K562 (cell line): ENCODE measurements at regions not wholly inside any gene's neighbourhood (a gene's known extent, or its start where the extent isn't known, plus 50 kb on each side); places are given as distances from the start of the nearest gene placed in this dataset.

Experiments used
- ATAC-seq: fragments of 200-7000 bp; cut with Tn5 transposase; 3 replicates; pipeline ENCODE4 v1.9.1; 2020; ENCODE audit warnings: moderate library complexity
- BruUV-seq: library from RNA; stranded (reverse); fragments of 400-500 nt; replicated peaks from 2 replicates; lab custom pipeline; 2021; lab: Mats Ljungman, UMichigan
- CTCF ChIA-PET: fragments of 300-600 bp; formaldehyde crosslinking; extraction: SDS; loops from one replicate; lab custom pipeline; 2021; ENCODE audit warnings: low intra/inter-chr PET ratio; lab: Yijun Ruan, JAX
- POLR2A ChIA-PET: fragments of 300-600, 350-650 bp; sonication (Branson Sonifier 250); formaldehyde crosslinking; extraction: SDS; loops from one replicate; lab custom pipeline; 2021; ENCODE audit warnings: antibody characterized with exemption, inconsistent platforms; lab: Yijun Ruan, JAX
- DNase-seq, 4 experiments: peaks; one replicate each; pipeline versions ENCODE4 v3.0.0 to v3.0.0-alpha.2; 2011 to 2018; ENCODE audit warnings: low spot score in 3 of 4, mixed read lengths in 3 of 4; ENCODE audit errors: extremely low read depth in 1 of 4
- FAIRE-seq: peaks from 2 replicates; lab custom pipeline; 2011; peaks lifted over from hg19 to GRCh38; lab: Jason Lieb, UNC
- H2AFZ ChIP-seq: 2 replicates; pipeline ENCODE4 v1.6.0; 2011; ENCODE audit warnings: low read depth, low read length, control low read depth, inconsistent platforms
- H3K27ac ChIP-seq: fragments of 200-600 bp; 3 replicates; pipeline ENCODE4 v1.8.0; 2011; ENCODE audit warnings: low read depth, mild to moderate bottlenecking, control low read depth, inconsistent platforms, low read length, moderate library complexity, mixed read lengths; ENCODE audit errors: extremely low read depth
- H3K27me3 ChIP-seq, 2 experiments: fragments of 300-600 bp in 1 of 2; 2 replicates in 1 of 2; 3 replicates in 1 of 2; pipeline versions ENCODE4 v1.6.0 to v1.8.0; 2011; ENCODE audit warnings: inconsistent platforms in 2 of 2, low read length in 2 of 2, mild to moderate bottlenecking in 1 of 2, mixed read lengths in 1 of 2, moderate library complexity in 1 of 2; ENCODE audit not compliant: control insufficient read depth in 2 of 2, insufficient read depth in 2 of 2
- H3K36me3 ChIP-seq: fragments of 300-600 bp; 3 replicates; pipeline ENCODE4 v1.8.0; 2011; ENCODE audit warnings: mild to moderate bottlenecking, low read length, inconsistent platforms; ENCODE audit not compliant: control insufficient read depth, insufficient read depth
- H3K4me1 ChIP-seq, 2 experiments: fragments of 200-600 bp in 1 of 2; replicated peaks in 1 of 2; 2 replicates in 1 of 2; 3 replicates in 1 of 2; pipeline versions ENCODE4 v1.5.1 to v1.8.0; 2011; ENCODE audit warnings: inconsistent platforms in 2 of 2, low read length in 2 of 2, mild to moderate bottlenecking in 1 of 2, mixed read lengths in 1 of 2, moderate library complexity in 1 of 2; ENCODE audit not compliant: control insufficient read depth in 2 of 2, insufficient read depth in 2 of 2
- H3K4me2 ChIP-seq: 2 replicates; pipeline ENCODE4 v1.6.1; 2011; ENCODE audit warnings: low read length, control low read depth, inconsistent platforms, mixed read lengths; ENCODE audit not compliant: insufficient read depth
- H3K4me3 ChIP-seq: fragments of 200-600 bp; sonication (generic), shearing (Covaris generic); 2 replicates; pipeline ENCODE4 v1.5.1; 2016; ENCODE audit warnings: control low read depth, inconsistent platforms
- H3K79me2 ChIP-seq: fragments of 200-600 bp; 3 replicates; pipeline ENCODE4 v1.8.0; 2011; ENCODE audit warnings: low read length, inconsistent platforms; ENCODE audit not compliant: control insufficient read depth, insufficient read depth
- H3K9ac ChIP-seq, 2 experiments: 2 replicates each; pipeline versions ENCODE4 v1.6.0 to v1.6.1; 2011; ENCODE audit warnings: low read depth in 2 of 2, low read length in 2 of 2, control low read depth in 1 of 2, inconsistent platforms in 1 of 2, mild to moderate bottlenecking in 1 of 2, mixed read lengths in 1 of 2; ENCODE audit not compliant: insufficient read depth in 1 of 2
- H3K9me1 ChIP-seq: one replicate; pipeline ENCODE4 v1.6.0; 2011; ENCODE audit warnings: inconsistent platforms, mild to moderate bottlenecking, low read length, moderate library complexity; ENCODE audit not compliant: control insufficient read depth, insufficient read depth
- H3K9me3 ChIP-seq: replicated peaks from 2 replicates; pipeline ENCODE4 v1.5.1; 2011; ENCODE audit warnings: low read depth, low read length, inconsistent platforms; ENCODE audit not compliant: control insufficient read depth, insufficient read depth
- H4K20me1 ChIP-seq: replicated peaks from 2 replicates; pipeline ENCODE4 v1.6.1; 2011; ENCODE audit warnings: low read length, inconsistent platforms, mixed read lengths; ENCODE audit not compliant: control insufficient read depth, insufficient read depth
- BRD4 ChIP-seq: fragments of 200-600 bp; sonication (generic); IDR thresholded peaks from 2 replicates; pipeline ENCODE4 v1.6.1; 2017; ENCODE audit warnings: inconsistent platforms
- FOS ChIP-seq: IDR thresholded peaks from 3 replicates; pipeline ENCODE4 v1.6.1; 2011; ENCODE audit not compliant: insufficient read length; ENCODE audit errors: extremely low read depth
- ZFP1 ChIP-seq: fragments of 450-650 bp; formaldehyde crosslinking; IDR thresholded peaks from 2 replicates; pipeline ENCODE4 v1.4.0; 2020; ENCODE audit warnings: mild to moderate bottlenecking, mixed read lengths
- ZFP30 ChIP-seq: fragments of 250-450 bp; sonication (Bioruptor Pico); IDR thresholded peaks from 2 replicates; pipeline ENCODE4 v1.8.0; 2022; ENCODE audit warnings: moderate library complexity, mild to moderate bottlenecking, inconsistent platforms, borderline replicate concordance
- WGBS: fragments of 100-300 bp; shearing (Covaris generic); methylation state at CpG from one replicate; pipeline ENCODE4 v1.1.6; 2016; ENCODE audit warnings: low coverage, mixed read lengths; ENCODE audit not compliant: insufficient coverage; ENCODE audit errors: missing lambda C conversion rate; 5-methylcytosine and 5-hydroxymethylcytosine counted together
- in situ Hi-C: fragments of 300-500 bp; cut with MboI; formaldehyde crosslinking; loops from 4 replicates; pipeline ENCODE4 v1.15.0; 2018; ENCODE audit warnings: inconsistent platforms, mixed read lengths
- intact Hi-C: fragments of 100-400 bp; cut with micrococcal nuclease; formaldehyde crosslinking; loops from 2 replicates; pipeline ENCODE4 v1.14.2; 2022
- TF ChIP-seq, protein P1 (sequence below): sonication (generic); formaldehyde crosslinking; IDR thresholded peaks from 2 replicates; pipeline ENCODE4 v1.8.1; 2023; ENCODE audit warnings: mild to moderate bottlenecking, missing genetic modification reagents, moderate library complexity

DNA sequence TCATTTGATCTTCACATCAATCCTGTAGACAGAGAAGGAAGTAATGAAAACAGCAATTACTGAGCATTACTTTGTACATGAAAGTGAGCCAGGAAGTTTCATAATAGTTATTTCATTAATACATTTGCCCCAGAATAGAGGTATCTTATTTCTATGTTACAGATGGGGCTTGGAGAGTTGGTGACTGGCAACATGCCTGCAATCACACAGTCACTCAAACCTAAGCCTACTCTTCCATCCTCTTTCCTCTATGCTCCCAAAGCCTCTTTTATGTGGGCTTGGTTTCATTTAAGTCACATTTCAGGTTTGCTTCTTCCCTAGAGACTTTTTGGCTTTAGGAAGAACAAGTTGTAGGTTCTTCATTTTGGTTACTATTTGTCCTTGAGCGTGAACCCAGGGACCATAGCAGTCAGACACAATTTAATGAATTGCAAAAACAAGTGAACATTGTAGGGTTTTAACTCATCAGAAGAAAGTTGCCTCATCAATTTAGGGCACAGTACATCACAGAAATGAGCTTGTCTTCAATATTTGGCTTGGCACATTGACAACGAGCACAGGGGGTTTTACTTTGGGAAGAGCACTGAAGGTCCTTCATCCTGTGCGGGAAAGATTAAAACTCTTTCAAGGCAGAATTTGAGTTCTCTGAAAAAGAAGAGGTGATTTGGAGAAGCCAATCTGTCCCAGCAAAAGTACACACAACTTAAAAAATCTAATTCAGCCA, 381.1 kb downstream of the TMEM38B start:
- BruUV-seq: no TSS peak
- in situ Hi-C loops (no loop called here), intact Hi-C loops (no loop called here)
- H3K9me1 ChIP-seq: no peaks in the 10 kb centered on the region
- ChIA-PET CTCF (no interaction called here), POLR2A (no interaction called here)
- 3% methylated on average over 3 of the region's 3 CpGs for WGBS
- H3K4me1 ChIP-seq: no peaks in the 10 kb centered on the region
- no peak overlapping the region for H3K9ac ChIP-seq
- no peaks in the 10 kb centered on the region for H3K27me3 ChIP-seq
- no peak for ATAC-seq
- H3K27ac ChIP-seq: no peak overlapping the region
- no peaks in the 10 kb centered on the region for H4K20me1 ChIP-seq
- H3K36me3 ChIP-seq: no peaks in the 10 kb centered on the region
- no peak overlapping the region for H3K4me2 ChIP-seq
- H3K9me3 ChIP-seq: no peaks in the 10 kb centered on the region
- no peaks in the 10 kb centered on the region for H3K79me2 ChIP-seq
- DNase-seq: no peak
- H2AFZ ChIP-seq: no peak overlapping the region
- no peak for TF ChIP-seq BRD4
- no peak for FAIRE-seq
- no peak overlapping the region for H3K4me3 ChIP-seq

DNA sequence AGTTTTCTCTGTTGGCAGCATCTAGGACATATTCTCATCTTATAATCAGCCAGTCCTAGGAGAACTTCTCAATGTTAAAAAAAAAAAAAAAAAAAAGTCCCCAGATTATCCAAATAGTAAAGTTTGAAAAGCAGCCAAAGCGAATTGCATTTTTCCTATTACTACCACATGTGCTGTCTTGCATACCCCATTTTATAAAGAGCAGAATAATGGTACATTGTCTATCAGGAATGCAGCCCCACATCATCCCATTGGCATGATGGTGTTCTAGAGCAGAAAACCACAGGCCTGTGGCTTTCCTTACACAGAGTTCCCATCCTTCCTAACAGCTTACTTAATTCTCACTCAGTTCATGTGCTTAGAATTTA, 381.6 kb downstream of the TMEM38B start:
- CTCF ChIA-PET: no interaction called here
- FAIRE-seq: no peak

More for the DNA sequence above, 381.6 kb downstream of the TMEM38B start:
- DNase-seq: no peak
- Histone ChIP-seq H3K9me3 (no peaks in the 10 kb centered on the region), H4K20me1 (no peaks in the 10 kb centered on the region), H3K4me3 (no peak overlapping the region), H3K36me3 (no peaks in the 10 kb centered on the region), H3K27me3 (no peaks in the 10 kb centered on the region), H3K4me1 (no peaks in the 10 kb centered on the region), H3K27ac (no peak overlapping the region), H3K9ac (no peak overlapping the region), H3K79me2 (no peaks in the 10 kb centered on the region), H3K4me2 (no peak overlapping the region), H3K9me1 (no peaks in the 10 kb centered on the region), H2AFZ (no peak overlapping the region)
- in situ Hi-C loops (no loop called here), intact Hi-C loops (no loop called here)
- ATAC-seq: no peak
- no TSS peak for BruUV-seq
- TF ChIP-seq FOS: no peak
- TF ChIP-seq ZFP30 (CRISPR knock-in tag): no peak
- TF ChIP-seq, protein P1, sequence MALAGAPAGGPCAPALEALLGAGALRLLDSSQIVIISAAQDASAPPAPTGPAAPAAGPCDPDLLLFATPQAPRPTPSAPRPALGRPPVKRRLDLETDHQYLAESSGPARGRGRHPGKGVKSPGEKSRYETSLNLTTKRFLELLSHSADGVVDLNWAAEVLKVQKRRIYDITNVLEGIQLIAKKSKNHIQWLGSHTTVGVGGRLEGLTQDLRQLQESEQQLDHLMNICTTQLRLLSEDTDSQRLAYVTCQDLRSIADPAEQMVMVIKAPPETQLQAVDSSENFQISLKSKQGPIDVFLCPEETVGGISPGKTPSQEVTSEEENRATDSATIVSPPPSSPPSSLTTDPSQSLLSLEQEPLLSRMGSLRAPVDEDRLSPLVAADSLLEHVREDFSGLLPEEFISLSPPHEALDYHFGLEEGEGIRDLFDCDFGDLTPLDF (CRISPR knock-in tag): no peak
- no peak for TF ChIP-seq ZFP1 (CRISPR knock-in tag)
- POLR2A ChIA-PET: no interaction called here
- 8% methylated on average over 1 of the region's 1 CpG for WGBS
